ENCODE measurements at regions not wholly inside any gene's neighbourhood (a gene's known extent, or its start where the extent isn't known, plus 50 kb on each side); places are given as distances from the start of the nearest gene placed in this dataset.
"Not testable (repeated sequence)": the region's sequence is repeated elsewhere in the genome, so short reads cannot be mapped to it uniquely, and the experiment has no call there.

DNA sequence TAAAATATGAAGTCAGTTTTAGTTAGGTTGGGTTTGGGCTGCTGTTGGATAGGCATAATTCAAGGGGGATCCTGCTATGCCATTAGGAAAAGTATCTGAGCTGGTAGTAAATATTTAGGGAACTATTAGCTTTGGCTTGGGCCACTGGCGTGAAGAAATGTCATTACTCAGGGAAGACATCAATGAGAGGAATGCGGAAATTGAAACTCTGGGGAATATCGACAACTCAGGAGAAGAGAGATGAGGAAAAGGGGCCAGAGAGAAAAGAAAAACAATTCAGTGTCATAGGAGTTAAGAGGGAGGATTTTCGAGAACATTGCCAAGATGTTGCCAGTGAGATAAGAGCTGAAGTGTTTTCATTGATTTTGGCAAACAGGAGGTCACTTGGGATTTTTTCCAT lies 149.7 kb upstream of the PARD3B start:
- Histone ChIP-seq H3K27me3 (no peaks in the 10 kb centered on the region), H3K4me1 (no peaks in the 10 kb centered on the region), H3K4me3 (no peak overlapping the region), H3K27ac (no peak overlapping the region), H3K36me3 (no peaks in the 10 kb centered on the region), H3K9me3 (no peaks in the 10 kb centered on the region)
- intact Hi-C loops (cut with DNase I), result no loop called here
- DNase-seq (no peak), ATAC-seq (peak in 1 of 4 donors; percentile 50)
- 78% methylated on average over 4 of the region's 4 CpGs for WGBS (ENCODE audit: insufficient coverage, low coverage, low lambda C conversion rate, missing lambda C conversion rate)
- no peak for TF ChIP-seq POLR2A (IDR thresholded peaks at IDR 0.05)
- TF ChIP-seq, protein P1, sequence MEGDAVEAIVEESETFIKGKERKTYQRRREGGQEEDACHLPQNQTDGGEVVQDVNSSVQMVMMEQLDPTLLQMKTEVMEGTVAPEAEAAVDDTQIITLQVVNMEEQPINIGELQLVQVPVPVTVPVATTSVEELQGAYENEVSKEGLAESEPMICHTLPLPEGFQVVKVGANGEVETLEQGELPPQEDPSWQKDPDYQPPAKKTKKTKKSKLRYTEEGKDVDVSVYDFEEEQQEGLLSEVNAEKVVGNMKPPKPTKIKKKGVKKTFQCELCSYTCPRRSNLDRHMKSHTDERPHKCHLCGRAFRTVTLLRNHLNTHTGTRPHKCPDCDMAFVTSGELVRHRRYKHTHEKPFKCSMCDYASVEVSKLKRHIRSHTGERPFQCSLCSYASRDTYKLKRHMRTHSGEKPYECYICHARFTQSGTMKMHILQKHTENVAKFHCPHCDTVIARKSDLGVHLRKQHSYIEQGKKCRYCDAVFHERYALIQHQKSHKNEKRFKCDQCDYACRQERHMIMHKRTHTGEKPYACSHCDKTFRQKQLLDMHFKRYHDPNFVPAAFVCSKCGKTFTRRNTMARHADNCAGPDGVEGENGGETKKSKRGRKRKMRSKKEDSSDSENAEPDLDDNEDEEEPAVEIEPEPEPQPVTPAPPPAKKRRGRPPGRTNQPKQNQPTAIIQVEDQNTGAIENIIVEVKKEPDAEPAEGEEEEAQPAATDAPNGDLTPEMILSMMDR (IDR thresholded peaks at IDR 0.05), result no peak

DNA sequence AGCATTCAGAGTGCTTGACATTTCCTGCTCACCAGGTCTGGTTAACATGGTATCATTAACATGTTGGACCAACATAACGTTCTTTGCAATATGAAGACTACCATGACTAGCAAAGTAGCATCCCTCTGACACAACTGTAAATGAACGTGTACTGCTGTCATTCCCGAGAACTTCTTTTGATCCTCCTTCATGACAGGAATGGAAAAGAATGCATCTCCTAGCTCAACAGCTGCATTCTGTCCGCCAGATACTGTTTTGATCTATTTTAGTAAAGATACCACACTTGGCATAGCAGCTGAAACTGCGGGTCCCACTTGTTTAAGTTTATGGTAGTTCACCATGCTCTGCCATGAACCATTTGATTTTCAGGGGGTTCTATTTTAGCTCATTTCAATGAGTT lies 144.2 kb upstream of the PARD3B start:
- H3K4me1 ChIP-seq, result no peaks in the 10 kb centered on the region
- ATAC-seq (no peak), DNase-seq (no peak)
- no peaks in the 10 kb centered on the region for H3K9me3 ChIP-seq
- 86% methylated on average over 5 of the region's 5 CpGs for whole genome bisulfite sequencing (ENCODE audit: insufficient coverage, low coverage, low lambda C conversion rate, missing lambda C conversion rate)
- H3K27ac ChIP-seq, result no peak overlapping the region
- intact Hi-C loops (cut with DNase I), result no loop called here
- no peaks in the 10 kb centered on the region for H3K36me3 ChIP-seq
- TF ChIP-seq, protein P1 (IDR thresholded peaks at IDR 0.05), result no peak
- TF ChIP-seq POLR2A (IDR thresholded peaks at IDR 0.05), result no peak
- H3K27me3 ChIP-seq, result no peaks in the 10 kb centered on the region
- H3K4me3 ChIP-seq, result no peak overlapping the region

DNA sequence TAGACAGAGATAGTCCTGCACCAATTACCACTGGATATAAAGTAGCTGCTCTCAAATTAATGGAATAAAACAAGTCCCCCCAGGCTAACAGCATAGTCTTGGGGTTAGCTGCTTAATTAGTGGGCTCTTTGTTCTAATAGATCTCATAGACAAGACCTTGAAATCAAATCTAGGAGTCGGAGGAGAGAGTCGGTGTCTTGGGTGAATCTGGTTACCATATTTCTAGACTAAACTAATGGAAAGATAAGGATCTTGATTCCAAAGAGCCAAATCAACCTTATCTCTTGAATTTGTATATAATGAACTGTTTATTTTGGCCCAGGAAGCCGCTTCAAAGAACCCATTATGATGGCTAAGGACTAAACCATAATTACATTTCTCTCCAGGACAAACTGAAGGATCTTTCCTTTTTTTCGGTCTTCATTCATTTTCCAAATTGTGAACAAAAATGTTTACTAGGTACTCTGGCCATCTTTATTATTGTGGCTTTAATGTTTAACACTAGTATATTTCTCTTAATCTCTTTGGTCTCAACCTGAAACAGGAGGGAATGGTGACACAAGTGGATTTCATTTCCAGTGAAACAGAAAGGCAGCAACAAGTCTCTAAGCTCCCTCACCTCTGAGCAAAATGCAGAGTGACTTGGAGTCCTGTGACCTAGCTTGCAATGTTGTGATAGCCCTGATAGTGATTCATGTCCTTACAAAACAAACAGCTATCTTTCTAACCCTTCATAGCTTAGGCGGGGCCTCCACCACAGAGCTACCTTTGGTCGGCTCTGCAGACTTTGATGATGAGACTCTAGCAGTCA lies 137.9 kb upstream of the PARD3B start:
- Histone ChIP-seq H3K4me3 (no peak overlapping the region), H3K27me3 (no peaks in the 10 kb centered on the region), H3K4me1 (no peaks in the 10 kb centered on the region), H3K27ac (no peak overlapping the region), H3K9me3 (no peaks in the 10 kb centered on the region), H3K36me3 (no peaks in the 10 kb centered on the region)
- 65% methylated on average over 6 of the region's 6 CpGs for WGBS (ENCODE audit: insufficient coverage, low coverage, low lambda C conversion rate, missing lambda C conversion rate)
- intact Hi-C loops (cut with DNase I), result no loop called here
- DNase-seq, result peak in 2 of 3 donors; percentile 35 to 43
- TF ChIP-seq, protein P1 (IDR thresholded peaks at IDR 0.05), result no peak
- no peak for TF ChIP-seq POLR2A (IDR thresholded peaks at IDR 0.05)
- ATAC-seq, result peak; percentile 70 to 100 (median 90)

DNA sequence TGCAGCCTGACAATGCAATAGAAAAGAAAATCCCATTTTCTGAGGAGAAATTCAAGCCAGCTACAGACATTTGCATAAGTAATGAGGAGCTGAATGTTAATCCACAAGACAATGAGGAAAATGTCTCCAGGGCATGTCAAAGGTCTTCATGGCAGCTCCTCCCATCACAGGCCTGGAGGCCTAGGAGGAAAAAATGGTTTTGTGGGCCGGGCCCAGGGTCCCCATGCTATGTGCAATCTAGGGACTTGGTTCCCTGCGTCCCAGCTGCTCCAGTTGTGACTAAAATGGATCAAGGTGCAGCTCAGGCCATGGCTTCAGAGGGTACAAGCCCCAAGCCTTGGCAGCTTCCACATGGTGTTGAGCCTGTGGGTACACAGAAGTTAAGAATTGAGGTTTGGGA lies 132.5 kb upstream of the PARD3B start:
- H3K36me3 ChIP-seq; DNase-seq; H3K9me3 ChIP-seq; H3K27me3 ChIP-seq; H3K27ac ChIP-seq; ATAC-seq; H3K4me3 ChIP-seq; intact Hi-C loops (cut with DNase I); H3K4me1 ChIP-seq: not testable (repeated sequence)
- no CpG with 5 or more reads among the region's 2 CpGs for WGBS (ENCODE audit: insufficient coverage, low coverage, low lambda C conversion rate, missing lambda C conversion rate)

DNA sequence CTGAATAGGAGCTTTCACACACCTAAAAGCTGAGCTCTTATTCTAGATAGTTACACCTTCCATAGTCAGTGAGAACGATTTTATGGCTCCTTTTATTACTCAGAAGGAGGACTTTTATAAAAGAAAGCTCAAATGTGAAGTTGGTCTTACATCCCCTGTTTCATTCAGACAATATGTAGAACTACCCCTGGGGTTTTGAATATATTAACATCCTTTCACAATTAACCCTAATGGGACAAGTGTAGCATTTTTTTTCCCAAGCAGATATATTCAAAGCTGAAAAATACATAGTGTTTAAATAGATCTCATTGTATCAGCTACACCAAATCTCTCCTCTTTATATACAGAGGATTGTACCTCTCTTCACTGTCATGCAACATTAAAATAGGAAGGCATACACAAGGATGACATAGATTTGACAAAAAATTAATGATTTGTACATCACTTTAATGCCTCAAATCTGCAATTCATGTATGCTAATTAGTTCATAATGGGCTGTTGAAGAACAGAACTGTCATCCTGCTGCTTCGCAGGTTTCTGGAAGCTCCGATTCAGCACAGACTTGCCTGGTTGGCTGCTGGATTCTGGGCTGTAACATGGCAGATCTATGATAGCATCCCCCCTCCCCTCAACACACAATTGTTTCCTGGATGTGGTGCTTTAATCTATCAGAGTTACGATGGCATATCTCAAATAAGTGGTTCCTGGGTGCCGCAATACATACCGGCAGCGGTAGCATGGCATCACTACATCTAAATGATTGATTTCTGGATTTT lies 129.7 kb upstream of the PARD3B start:
- DNase-seq, result no peak
- Histone ChIP-seq H3K4me1 (no peaks in the 10 kb centered on the region), H3K9me3 (no peaks in the 10 kb centered on the region), H3K4me3 (no peak overlapping the region), H3K36me3 (no peaks in the 10 kb centered on the region), H3K27ac (no peak overlapping the region), H3K27me3 (no peaks in the 10 kb centered on the region)
- intact Hi-C loops (cut with DNase I), result no loop called here
- ATAC-seq, result no peak
- WGBS (ENCODE audit: insufficient coverage, low coverage, low lambda C conversion rate, missing lambda C conversion rate), result 73% methylated on average over 7 of the region's 7 CpGs
- TF ChIP-seq, protein P1 (IDR thresholded peaks at IDR 0.05), result no peak
- no peak for TF ChIP-seq POLR2A (IDR thresholded peaks at IDR 0.05)

Measured in right lobe of liver (tissue), 6 donors.